ENCODE measurements at regions not wholly inside any gene's neighbourhood (a gene's known extent, or its start where the extent isn't known, plus 50 kb on each side); places are given as distances from the start of the nearest gene placed in this dataset.

DNA sequence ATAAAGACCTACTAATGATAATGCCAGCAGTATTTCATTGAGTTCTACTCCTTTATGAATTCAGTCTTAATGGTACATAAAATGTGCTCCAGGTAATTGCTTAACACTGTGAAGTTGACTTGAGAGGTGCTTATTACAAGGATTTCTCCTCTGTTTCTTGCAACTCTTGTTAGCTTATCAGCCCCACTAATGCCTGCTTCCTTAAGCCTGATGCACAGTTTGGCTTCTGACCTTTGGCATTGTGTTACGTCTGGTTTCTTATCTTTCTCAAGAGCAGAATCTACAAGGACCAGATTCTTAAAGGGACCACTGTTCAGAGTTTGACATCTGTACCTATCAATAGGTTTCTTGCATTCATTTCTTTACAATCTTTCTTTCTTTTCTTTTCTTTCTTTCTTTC lies 223.9 kb upstream of the CWC22 start:
- Histone ChIP-seq H3K9me3 (ENCODE audit: low read length) (no peaks in the 10 kb centered on the region), H3K4me2 (ENCODE audit: low read length) (no peak overlapping the region), H3K9me2 (replicated peaks; ENCODE audit: low read length) (no peaks in the 10 kb centered on the region), H2AFZ (ENCODE audit: low read length) (no peak overlapping the region), H3K27ac (ENCODE audit: low read length) (no peak overlapping the region), H3K79me2 (ENCODE audit: low read length) (no peaks in the 10 kb centered on the region), H3K36me3 (ENCODE audit: low read depth, low read length) (no peaks in the 10 kb centered on the region), H3K27me3 (ENCODE audit: low read length) (no peaks in the 10 kb centered on the region), H3F3A (ENCODE audit: low read length, unreplicated experiment) (no peaks in the 10 kb centered on the region), H3K4me3 (ENCODE audit: low read length) (no peak overlapping the region), H3K9ac (ENCODE audit: low read length) (no peak overlapping the region), H4K20me1 (ENCODE audit: low read length) (no peaks in the 10 kb centered on the region), H3K4me1 (ENCODE audit: insufficient read depth, low read length) (no peaks in the 10 kb centered on the region)
- CTCF ChIA-PET = no interaction called here
- BruUV-seq (replicated peaks) = no TSS peak
- DNase-seq (no peak), ATAC-seq (no peak)
- POLR2A ChIA-PET (ENCODE audit: unreplicated experiment) = no interaction called here
- intact Hi-C loops (cut with micrococcal nuclease) = no loop called here
- TF ChIP-seq, protein P1, sequence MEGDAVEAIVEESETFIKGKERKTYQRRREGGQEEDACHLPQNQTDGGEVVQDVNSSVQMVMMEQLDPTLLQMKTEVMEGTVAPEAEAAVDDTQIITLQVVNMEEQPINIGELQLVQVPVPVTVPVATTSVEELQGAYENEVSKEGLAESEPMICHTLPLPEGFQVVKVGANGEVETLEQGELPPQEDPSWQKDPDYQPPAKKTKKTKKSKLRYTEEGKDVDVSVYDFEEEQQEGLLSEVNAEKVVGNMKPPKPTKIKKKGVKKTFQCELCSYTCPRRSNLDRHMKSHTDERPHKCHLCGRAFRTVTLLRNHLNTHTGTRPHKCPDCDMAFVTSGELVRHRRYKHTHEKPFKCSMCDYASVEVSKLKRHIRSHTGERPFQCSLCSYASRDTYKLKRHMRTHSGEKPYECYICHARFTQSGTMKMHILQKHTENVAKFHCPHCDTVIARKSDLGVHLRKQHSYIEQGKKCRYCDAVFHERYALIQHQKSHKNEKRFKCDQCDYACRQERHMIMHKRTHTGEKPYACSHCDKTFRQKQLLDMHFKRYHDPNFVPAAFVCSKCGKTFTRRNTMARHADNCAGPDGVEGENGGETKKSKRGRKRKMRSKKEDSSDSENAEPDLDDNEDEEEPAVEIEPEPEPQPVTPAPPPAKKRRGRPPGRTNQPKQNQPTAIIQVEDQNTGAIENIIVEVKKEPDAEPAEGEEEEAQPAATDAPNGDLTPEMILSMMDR (conservative IDR thresholded peaks at IDR 0.05; ENCODE audit: low read depth, low read length) = no peak
- TF ChIP-seq EZH2phosphoT487 (IDR thresholded peaks at IDR 0.05; ENCODE audit: borderline replicate concordance, low read length) (no peak), EZH2 (IDR thresholded peaks at IDR 0.05; ENCODE audit: low read length, unreplicated experiment) (no peak)

DNA sequence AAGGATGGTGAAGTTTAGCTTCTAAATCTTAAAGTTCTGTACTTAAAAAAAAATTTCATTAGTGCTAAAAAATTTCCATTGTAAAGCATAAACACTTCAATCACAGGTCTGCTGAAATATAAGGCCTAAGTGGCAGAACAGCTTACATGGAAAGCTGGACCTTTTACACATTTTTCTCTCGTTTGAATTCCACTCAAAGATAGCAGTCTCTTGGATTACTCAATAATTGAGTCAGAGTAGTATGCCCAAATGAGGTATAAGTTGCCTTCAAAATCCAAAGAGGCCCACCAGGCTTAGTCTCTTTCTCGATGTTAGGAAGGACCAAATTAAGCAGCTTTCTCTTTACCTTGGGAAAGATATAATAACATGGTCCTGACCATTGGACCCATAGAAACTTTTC lies 220.4 kb upstream of the CWC22 start:
- ChIA-PET CTCF (no interaction called here), POLR2A (ENCODE audit: unreplicated experiment) (no interaction called here)
- H3K36me3 ChIP-seq (ENCODE audit: low read depth, low read length) = no peaks in the 10 kb centered on the region
- intact Hi-C loops (cut with micrococcal nuclease) = no loop called here
- no TSS peak for BruUV-seq (replicated peaks)
- no peak overlapping the region for H2AFZ ChIP-seq (ENCODE audit: low read length)
- no peaks in the 10 kb centered on the region for H3K79me2 ChIP-seq (ENCODE audit: low read length)
- H3F3A ChIP-seq (ENCODE audit: low read length, unreplicated experiment) = no peaks in the 10 kb centered on the region
- no peak overlapping the region for H3K9ac ChIP-seq (ENCODE audit: low read length)
- no peak overlapping the region for H3K4me3 ChIP-seq (ENCODE audit: low read length)
- no peaks in the 10 kb centered on the region for H3K4me1 ChIP-seq (ENCODE audit: insufficient read depth, low read length)
- TF ChIP-seq EZH2 (IDR thresholded peaks at IDR 0.05; ENCODE audit: low read length, unreplicated experiment) = no peak
- TF ChIP-seq EZH2phosphoT487 (IDR thresholded peaks at IDR 0.05; ENCODE audit: borderline replicate concordance, low read length) = no peak
- TF ChIP-seq, protein P1 (conservative IDR thresholded peaks at IDR 0.05; ENCODE audit: low read depth, low read length) = no peak
- no peak overlapping the region for H3K27ac ChIP-seq (ENCODE audit: low read length)
- H3K9me3 ChIP-seq (ENCODE audit: low read length) = no peaks in the 10 kb centered on the region
- H4K20me1 ChIP-seq (ENCODE audit: low read length) = no peaks in the 10 kb centered on the region
- H3K4me2 ChIP-seq (ENCODE audit: low read length) = no peak overlapping the region
- no peaks in the 10 kb centered on the region for H3K9me2 ChIP-seq (replicated peaks; ENCODE audit: low read length)
- no peak for DNase-seq
- no peaks in the 10 kb centered on the region for H3K27me3 ChIP-seq (ENCODE audit: low read length)
- no peak for ATAC-seq

DNA sequence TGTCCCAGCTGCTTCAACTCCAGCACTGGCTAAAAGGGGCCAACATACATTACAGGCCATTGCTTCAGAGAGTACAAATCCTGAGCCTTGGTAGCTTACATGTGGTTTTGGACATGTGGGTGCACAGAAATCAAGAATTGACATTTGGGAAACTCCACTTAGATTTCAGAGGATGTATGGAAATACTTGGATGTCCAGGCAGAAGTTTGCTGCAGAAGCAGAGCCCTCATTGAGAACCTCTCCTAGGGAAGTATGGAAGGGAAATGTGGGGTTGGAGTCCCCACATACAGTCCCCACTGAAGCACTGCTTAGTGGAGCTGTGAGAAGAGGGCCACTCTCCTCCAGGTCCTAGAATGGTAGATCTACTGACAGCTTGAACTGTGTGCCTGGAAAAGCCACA lies 218.0 kb upstream of the CWC22 start:
- Histone ChIP-seq H4K20me1 (ENCODE audit: low read length) (no peaks in the 10 kb centered on the region), H3K4me2 (ENCODE audit: low read length) (no peak overlapping the region), H3K9me3 (ENCODE audit: low read length) (no peaks in the 10 kb centered on the region), H3K9me2 (replicated peaks; ENCODE audit: low read length) (no peaks in the 10 kb centered on the region), H3K27ac (ENCODE audit: low read length) (no peak overlapping the region), H3K4me3 (ENCODE audit: low read length) (no peak overlapping the region), H3K79me2 (ENCODE audit: low read length) (no peaks in the 10 kb centered on the region), H3K36me3 (ENCODE audit: low read depth, low read length) (no peaks in the 10 kb centered on the region), H3K27me3 (ENCODE audit: low read length) (no peaks in the 10 kb centered on the region), H3F3A (ENCODE audit: low read length, unreplicated experiment) (no peaks in the 10 kb centered on the region), H3K4me1 (ENCODE audit: insufficient read depth, low read length) (no peaks in the 10 kb centered on the region), H3K9ac (ENCODE audit: low read length) (no peak overlapping the region), H2AFZ (ENCODE audit: low read length) (no peak overlapping the region)
- ChIA-PET CTCF (no interaction called here), POLR2A (ENCODE audit: unreplicated experiment) (no interaction called here)
- no TSS peak for BruUV-seq (replicated peaks)
- ATAC-seq (no peak), DNase-seq (no peak)
- intact Hi-C loops (cut with micrococcal nuclease) = no loop called here
- TF ChIP-seq EZH2phosphoT487 (IDR thresholded peaks at IDR 0.05; ENCODE audit: borderline replicate concordance, low read length) (no peak), EZH2 (IDR thresholded peaks at IDR 0.05; ENCODE audit: low read length, unreplicated experiment) (no peak)
- TF ChIP-seq, protein P1 (conservative IDR thresholded peaks at IDR 0.05; ENCODE audit: low read depth, low read length) = no peak
